BLaER1 (cell line): ENCODE measurements at regions not wholly inside any gene's neighbourhood (a gene's known extent, or its start where the extent isn't known, plus 50 kb on each side); places are given as distances from the start of the nearest gene placed in this dataset.

Experiments used
- H3K27ac ChIP-seq: shearing (Covaris generic); formaldehyde crosslinking; 2 replicates; pipeline ENCODE4 v1.8.1; 2022
- H3K27me3 ChIP-seq: shearing (Covaris generic); formaldehyde crosslinking; 2 replicates; pipeline ENCODE4 v1.8.1; 2022
- H3K36me3 ChIP-seq: shearing (Covaris generic); formaldehyde crosslinking; 2 replicates; pipeline ENCODE4 v1.8.1; 2022
- H3K4me1 ChIP-seq: shearing (Covaris generic); formaldehyde crosslinking; 2 replicates; pipeline ENCODE4 v1.8.1; 2022
- H3K4me2 ChIP-seq: shearing (Covaris generic); formaldehyde crosslinking; 2 replicates; pipeline ENCODE4 v1.8.1; 2022
- H3K4me3 ChIP-seq: shearing (Covaris generic); formaldehyde crosslinking; 2 replicates; pipeline ENCODE4 v1.8.1; 2022
- H3K9ac ChIP-seq: shearing (Covaris generic); formaldehyde crosslinking; 2 replicates; pipeline ENCODE4 v1.8.1; 2022
- H3K9me3 ChIP-seq: shearing (Covaris generic); formaldehyde crosslinking; 2 replicates; pipeline ENCODE4 v1.8.1; 2022
- H4K20me1 ChIP-seq: shearing (Covaris generic); formaldehyde crosslinking; 2 replicates; pipeline ENCODE4 v1.8.1; 2022
- Cebpa-rat ChIP-seq: shearing (Covaris generic); IDR thresholded peaks from 2 replicates; pipeline ENCODE4 v1.8.1; 2022

GRCh38 chr2:145288650-145289496, 769.0 kb upstream of the ZEB2 start:
- H3K9me3 ChIP-seq: no peaks in the 10 kb centered on the region
- no peak overlapping the region for H3K9ac ChIP-seq
- H4K20me1 ChIP-seq: no peaks in the 10 kb centered on the region
- no peak overlapping the region for H3K4me3 ChIP-seq
- no peak overlapping the region for H3K4me2 ChIP-seq
- H3K4me1 ChIP-seq: no peaks in the 10 kb centered on the region
- no peaks in the 10 kb centered on the region for H3K27me3 ChIP-seq
- no peaks in the 10 kb centered on the region for H3K36me3 ChIP-seq
- no peak for TF ChIP-seq Cebpa-rat
- H3K27ac ChIP-seq: no peak overlapping the region

- TF ChIP-seq Cebpa-rat: no peak
- H3K4me2 ChIP-seq: no peak overlapping the region
- no peaks in the 10 kb centered on the region for H3K9me3 ChIP-seq
- no peak overlapping the region for H3K9ac ChIP-seq
- H3K4me3 ChIP-seq: no peak overlapping the region
- no peaks in the 10 kb centered on the region for H3K27me3 ChIP-seq
- H3K36me3 ChIP-seq: no peaks in the 10 kb centered on the region
- H4K20me1 ChIP-seq: no peaks in the 10 kb centered on the region
- no peak overlapping the region for H3K27ac ChIP-seq
- H3K4me1 ChIP-seq: peaks cover 4% of the 10 kb centered on the region
These were observed 767.8 kb upstream of the ZEB2 start for GRCh38 chr2:145287736-145288135.

GRCh38 chr2:145286716-145287275, 766.9 kb upstream of the ZEB2 start:
- Histone ChIP-seq H4K20me1 (no peaks in the 10 kb centered on the region), H3K4me2 (no peak overlapping the region), H3K27me3 (no peaks in the 10 kb centered on the region), H3K27ac (no peak overlapping the region), H3K36me3 (no peaks in the 10 kb centered on the region), H3K4me3 (no peak overlapping the region), H3K9me3 (no peaks in the 10 kb centered on the region), H3K9ac (no peak overlapping the region), H3K4me1 (peaks cover 4% of the 10 kb centered on the region)
- no peak for TF ChIP-seq Cebpa-rat

- Histone ChIP-seq H3K4me3 (no peak overlapping the region), H3K9ac (no peak overlapping the region), H3K27me3 (no peaks in the 10 kb centered on the region), H3K4me2 (no peak overlapping the region), H3K36me3 (no peaks in the 10 kb centered on the region), H3K9me3 (no peaks in the 10 kb centered on the region), H3K4me1 (peaks cover 4% of the 10 kb centered on the region), H4K20me1 (no peaks in the 10 kb centered on the region), H3K27ac (no peak overlapping the region)
- no peak for TF ChIP-seq Cebpa-rat
These were observed 764.6 kb upstream of the ZEB2 start for GRCh38 chr2:145284551-145284950.

GRCh38 chr2:145283131-145283530, 763.2 kb upstream of the ZEB2 start:
- Histone ChIP-seq H3K36me3 (no peaks in the 10 kb centered on the region), H3K9ac (no peak overlapping the region), H3K4me2 (no peak overlapping the region), H3K27ac (no peak overlapping the region), H3K27me3 (no peaks in the 10 kb centered on the region), H3K4me1 (peaks cover 4% of the 10 kb centered on the region), H4K20me1 (no peaks in the 10 kb centered on the region), H3K4me3 (no peak overlapping the region), H3K9me3 (no peaks in the 10 kb centered on the region)
- no peak for TF ChIP-seq Cebpa-rat

- no peak overlapping the region for H3K4me3 ChIP-seq
- no peak overlapping the region for H3K4me2 ChIP-seq
- no peaks in the 10 kb centered on the region for H3K36me3 ChIP-seq
- no peak overlapping the region for H3K27ac ChIP-seq
- no peaks in the 10 kb centered on the region for H4K20me1 ChIP-seq
- no peaks in the 10 kb centered on the region for H3K27me3 ChIP-seq
- no peak overlapping the region for H3K9ac ChIP-seq
- peaks cover 3% of the 10 kb centered on the region; the same call in 1 of the 2 replicates for H3K9me3 ChIP-seq
- H3K4me1 ChIP-seq: peaks cover 2% of the 10 kb centered on the region
- no peak for TF ChIP-seq Cebpa-rat
These were observed 758.0 kb upstream of the ZEB2 start for GRCh38 chr2:145277922-145278321.

GRCh38 chr2:145273840-145274239, 753.9 kb upstream of the ZEB2 start:
- Histone ChIP-seq H3K4me1 (no peaks in the 10 kb centered on the region), H3K4me3 (no peak overlapping the region), H3K27me3 (no peaks in the 10 kb centered on the region), H4K20me1 (no peaks in the 10 kb centered on the region), H3K9me3 (peaks cover 5% of the 10 kb centered on the region; the same call in 1 of the 2 replicates), H3K4me2 (no peak overlapping the region), H3K9ac (no peak overlapping the region), H3K36me3 (no peaks in the 10 kb centered on the region), H3K27ac (no peak overlapping the region)
- no peak for TF ChIP-seq Cebpa-rat

GRCh38 chr2:145268931-145269330, 749.0 kb upstream of the ZEB2 start:
- Histone ChIP-seq H3K27me3 (no peaks in the 10 kb centered on the region), H4K20me1 (no peaks in the 10 kb centered on the region), H3K9me3 (peaks cover 5% of the 10 kb centered on the region; the same call in 1 of the 2 replicates), H3K4me3 (no peak overlapping the region), H3K27ac (no peak overlapping the region), H3K36me3 (no peaks in the 10 kb centered on the region), H3K4me2 (no peak overlapping the region), H3K4me1 (no peaks in the 10 kb centered on the region), H3K9ac (no peak overlapping the region)
- no peak for TF ChIP-seq Cebpa-rat

- Histone ChIP-seq H3K27ac (no peak overlapping the region), H3K4me2 (no peak overlapping the region), H3K4me1 (no peaks in the 10 kb centered on the region), H4K20me1 (no peaks in the 10 kb centered on the region), H3K9me3 (no peaks in the 10 kb centered on the region), H3K9ac (no peak overlapping the region), H3K4me3 (no peak overlapping the region), H3K36me3 (no peaks in the 10 kb centered on the region), H3K27me3 (no peaks in the 10 kb centered on the region)
- TF ChIP-seq Cebpa-rat: no peak
These were observed 747.5 kb upstream of the ZEB2 start for GRCh38 chr2:145267451-145267850.

GRCh38 chr2:145265244-145265643, 745.3 kb upstream of the ZEB2 start:
- H3K36me3 ChIP-seq: no peaks in the 10 kb centered on the region
- H3K9ac ChIP-seq: no peak overlapping the region
- H3K4me2 ChIP-seq: no peak overlapping the region
- H3K4me1 ChIP-seq: no peaks in the 10 kb centered on the region
- TF ChIP-seq Cebpa-rat: no peak
- no peak overlapping the region for H3K4me3 ChIP-seq
- no peaks in the 10 kb centered on the region for H3K9me3 ChIP-seq
- H4K20me1 ChIP-seq: no peaks in the 10 kb centered on the region
- H3K27ac ChIP-seq: no peak overlapping the region
- no peaks in the 10 kb centered on the region for H3K27me3 ChIP-seq
